ENCODE measurements at regions not wholly inside any gene's neighbourhood (a gene's known extent, or its start where the extent isn't known, plus 50 kb on each side); places are given as distances from the start of the nearest gene placed in this dataset.

GRCh38 chr11:92696076-92696475 is 273.4 kb upstream of the MTNR1B start:
- in situ Hi-C loops (cut with HindIII; ENCODE audit: low pct_unique_long_range_greater_than_20kb, low sequenced_read_pairs) (no loop called here), intact Hi-C loops (cut with micrococcal nuclease; ENCODE audit: unreplicated experiment) (no loop called here)
- no peak overlapping the region for H3K4me3 ChIP-seq (ENCODE audit: low read depth in 2 of 2, low read length in 2 of 2)
- H3K36me3 ChIP-seq (ENCODE audit: control insufficient read depth, insufficient read depth, low read length), result no peaks in the 10 kb centered on the region
- CTCF ChIA-PET, result no interaction called here
- H3K27ac ChIP-seq (ENCODE audit: low read length), result no peak overlapping the region
- POLR2A ChIA-PET, result no interaction called here
- DNase-seq (ENCODE audit: low read depth, low spot score) (no peak), ATAC-seq (no peak)
- no TSS peak for BruUV-seq (replicated peaks)
- H3K4me1 ChIP-seq (ENCODE audit: control insufficient read depth, insufficient read depth, low read length), result no peaks in the 10 kb centered on the region
- H3K27me3 ChIP-seq (ENCODE audit: control insufficient read depth, insufficient read depth, low read length), result no peaks in the 10 kb centered on the region
- TF ChIP-seq SIN3A (IDR thresholded peaks at IDR 0.05; ENCODE audit: borderline replicate concordance, insufficient read depth, low read depth, low read length), result no peak
- TF ChIP-seq TCF7L2 (IDR thresholded peaks at IDR 0.05; ENCODE audit: low read depth, low read length), result no peak
- TF ChIP-seq, protein P1, sequence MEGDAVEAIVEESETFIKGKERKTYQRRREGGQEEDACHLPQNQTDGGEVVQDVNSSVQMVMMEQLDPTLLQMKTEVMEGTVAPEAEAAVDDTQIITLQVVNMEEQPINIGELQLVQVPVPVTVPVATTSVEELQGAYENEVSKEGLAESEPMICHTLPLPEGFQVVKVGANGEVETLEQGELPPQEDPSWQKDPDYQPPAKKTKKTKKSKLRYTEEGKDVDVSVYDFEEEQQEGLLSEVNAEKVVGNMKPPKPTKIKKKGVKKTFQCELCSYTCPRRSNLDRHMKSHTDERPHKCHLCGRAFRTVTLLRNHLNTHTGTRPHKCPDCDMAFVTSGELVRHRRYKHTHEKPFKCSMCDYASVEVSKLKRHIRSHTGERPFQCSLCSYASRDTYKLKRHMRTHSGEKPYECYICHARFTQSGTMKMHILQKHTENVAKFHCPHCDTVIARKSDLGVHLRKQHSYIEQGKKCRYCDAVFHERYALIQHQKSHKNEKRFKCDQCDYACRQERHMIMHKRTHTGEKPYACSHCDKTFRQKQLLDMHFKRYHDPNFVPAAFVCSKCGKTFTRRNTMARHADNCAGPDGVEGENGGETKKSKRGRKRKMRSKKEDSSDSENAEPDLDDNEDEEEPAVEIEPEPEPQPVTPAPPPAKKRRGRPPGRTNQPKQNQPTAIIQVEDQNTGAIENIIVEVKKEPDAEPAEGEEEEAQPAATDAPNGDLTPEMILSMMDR (IDR thresholded peaks at IDR 0.05), result no peak
- no peak for TF ChIP-seq POLR2AphosphoS5 (IDR thresholded peaks at IDR 0.05; ENCODE audit: low read depth, low read length)
- no peak for TF ChIP-seq REST (IDR thresholded peaks at IDR 0.05; ENCODE audit: insufficient read depth in 1 of 2, low read depth in 2 of 2, low read length in 1 of 2)
- no peaks in the 10 kb centered on the region for H3K9me3 ChIP-seq (ENCODE audit: control insufficient read depth, insufficient read depth, low read depth, low read length)

GRCh38 chr11:92697461-92698312 is 271.8 kb upstream of the MTNR1B start:
- no peak overlapping the region for H3K4me3 ChIP-seq (ENCODE audit: low read depth in 2 of 2, low read length in 2 of 2)
- H3K36me3 ChIP-seq (ENCODE audit: control insufficient read depth, insufficient read depth, low read length), result no peaks in the 10 kb centered on the region
- CTCF ChIA-PET, result no interaction called here
- TF ChIP-seq, protein P1 (IDR thresholded peaks at IDR 0.05), result no peak
- ATAC-seq (no peak), DNase-seq (ENCODE audit: low read depth, low spot score) (no peak)
- POLR2A ChIA-PET, result no interaction called here
- no TSS peak for BruUV-seq (replicated peaks)
- H3K27me3 ChIP-seq (ENCODE audit: control insufficient read depth, insufficient read depth, low read length), result no peaks in the 10 kb centered on the region
- H3K4me1 ChIP-seq (ENCODE audit: control insufficient read depth, insufficient read depth, low read length), result no peaks in the 10 kb centered on the region
- in situ Hi-C loops (cut with HindIII; ENCODE audit: low pct_unique_long_range_greater_than_20kb, low sequenced_read_pairs) (no loop called here), intact Hi-C loops (cut with micrococcal nuclease; ENCODE audit: unreplicated experiment) (no loop called here)
- no peaks in the 10 kb centered on the region for H3K9me3 ChIP-seq (ENCODE audit: control insufficient read depth, insufficient read depth, low read depth, low read length)
- no peak overlapping the region for H3K27ac ChIP-seq (ENCODE audit: low read length)

All from Panc1 (cell line).